HG02678 (cell line): ENCODE measurements at regions not wholly inside any gene's neighbourhood (a gene's known extent, or its start where the extent isn't known, plus 50 kb on each side); places are given as distances from the start of the nearest gene placed in this dataset.

Experiments
- ATAC-seq: cut with Tn5 transposase; IDR thresholded peaks from one replicate; pipeline ENCODE4 v1.9.1; 2021; ENCODE audit warnings: mild to moderate bottlenecking, moderate library complexity; ENCODE audit not compliant: unreplicated experiment

DNA sequence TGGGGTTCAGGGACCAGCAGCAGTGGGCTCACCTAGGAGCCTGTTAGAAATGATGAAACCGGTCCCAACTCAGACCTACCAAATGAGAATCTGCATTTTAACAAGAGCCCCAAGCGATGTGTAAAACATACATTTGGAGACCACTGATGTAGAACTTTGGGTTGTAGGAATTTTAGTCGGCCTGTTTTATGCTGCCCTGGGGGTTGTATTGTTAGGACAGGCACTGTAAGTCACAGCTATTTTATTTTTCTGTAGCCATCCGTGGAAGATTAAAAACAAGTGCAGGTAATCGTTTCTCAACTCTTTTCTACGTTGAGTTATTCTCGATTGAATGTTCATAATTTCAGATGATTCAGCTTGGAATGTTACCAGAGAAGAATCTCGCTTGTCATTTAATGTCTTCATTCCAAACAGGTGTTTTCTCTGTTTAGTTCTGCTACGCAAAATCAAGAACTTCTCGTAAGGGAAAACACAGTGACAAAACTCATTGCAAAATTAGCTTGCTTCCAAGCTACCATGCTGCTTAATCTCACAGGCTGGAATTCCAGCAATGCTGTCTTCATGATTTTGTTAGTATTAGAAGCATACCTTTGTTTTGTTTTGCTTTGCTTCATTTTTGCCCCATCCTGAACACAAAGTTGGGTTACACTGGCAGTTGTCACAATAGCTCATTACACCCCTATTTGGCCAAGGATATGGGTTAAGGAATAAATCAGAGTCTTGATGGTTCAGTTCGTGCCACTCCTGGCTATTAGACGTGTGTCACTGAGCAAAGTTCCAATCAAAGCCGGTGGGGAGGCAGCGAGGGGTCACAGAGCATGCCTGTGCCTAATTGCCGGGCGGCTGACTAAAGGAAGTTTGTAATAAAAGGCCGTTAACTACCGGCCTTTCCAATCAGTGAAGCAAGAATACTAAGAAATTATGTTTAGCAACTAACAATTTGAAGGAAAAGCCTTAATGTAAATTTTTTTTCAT, 676.9 kb downstream of the GATA3 start:
- no peak for ATAC-seq

DNA sequence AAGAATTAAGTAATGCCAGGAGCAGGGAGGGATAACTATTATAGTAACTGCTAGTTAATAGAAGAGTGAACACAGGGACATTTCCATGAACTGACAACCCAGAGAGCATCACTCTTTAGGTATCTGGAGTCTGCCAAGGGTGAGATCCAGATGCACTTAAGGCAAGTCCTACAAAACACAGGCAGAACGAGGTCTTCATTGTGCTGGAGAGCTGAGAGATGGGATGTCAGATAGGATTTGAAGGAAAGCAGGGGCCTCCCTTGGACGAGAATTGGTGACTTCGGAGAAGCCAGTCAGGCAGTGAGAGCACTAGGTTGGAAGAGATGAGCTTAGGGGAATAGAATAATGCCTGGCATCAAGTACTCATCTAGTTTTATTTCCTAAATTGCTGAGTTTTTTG, 684.5 kb downstream of the GATA3 start:
- no peak for ATAC-seq

DNA sequence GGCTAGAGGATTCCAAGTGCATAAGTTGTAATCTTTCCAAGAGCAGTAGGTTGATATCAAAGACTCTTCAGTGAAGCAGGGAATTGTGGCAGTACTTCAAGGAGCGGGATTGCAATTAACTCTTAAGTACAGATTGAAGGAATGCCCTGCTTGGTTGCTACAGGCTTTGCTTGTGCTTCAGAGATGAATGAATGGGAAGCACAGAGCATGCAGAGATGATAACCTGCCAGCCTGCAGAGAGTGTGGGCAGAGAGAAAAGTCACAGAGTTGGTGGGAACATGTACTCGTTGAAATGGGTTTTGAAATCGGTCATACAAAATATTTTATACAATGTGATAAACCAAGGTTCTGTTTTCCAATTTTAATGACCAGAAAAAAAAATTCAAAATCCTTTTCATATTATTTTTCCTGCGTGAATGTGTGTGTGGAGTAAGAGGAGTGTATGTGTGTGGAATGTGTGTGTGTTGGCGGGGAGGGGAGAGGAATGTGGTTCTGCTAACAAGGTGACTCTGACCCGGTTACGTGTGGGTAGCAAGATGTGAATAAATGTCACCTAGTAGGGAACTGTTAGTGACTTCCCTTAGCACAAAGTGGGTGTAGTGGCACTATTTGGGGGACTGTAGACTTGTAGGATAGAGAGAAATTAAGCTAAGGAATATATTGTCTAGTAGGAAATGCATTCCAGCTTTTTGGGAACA, 697.8 kb downstream of the GATA3 start:
- no peak for ATAC-seq

DNA sequence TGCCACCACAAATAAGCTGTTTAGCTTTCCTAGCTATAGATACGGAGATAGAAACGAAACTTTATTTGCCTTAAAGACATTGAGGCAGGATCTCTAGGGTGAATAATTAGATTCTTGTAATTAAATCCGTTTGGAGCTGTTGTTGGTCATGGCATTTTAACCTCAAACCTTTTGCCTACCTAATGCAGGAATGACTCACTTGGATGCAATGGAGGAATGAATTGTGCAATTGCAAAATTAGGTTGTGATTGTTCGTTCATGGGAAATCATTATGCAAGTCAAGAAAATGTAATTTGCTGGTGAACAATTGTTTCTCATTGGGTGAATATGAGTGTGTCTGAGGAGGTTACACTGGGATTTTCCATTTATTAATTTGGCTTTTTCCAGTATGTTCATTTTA, 703.5 kb downstream of the GATA3 start:
- no peak for ATAC-seq

DNA sequence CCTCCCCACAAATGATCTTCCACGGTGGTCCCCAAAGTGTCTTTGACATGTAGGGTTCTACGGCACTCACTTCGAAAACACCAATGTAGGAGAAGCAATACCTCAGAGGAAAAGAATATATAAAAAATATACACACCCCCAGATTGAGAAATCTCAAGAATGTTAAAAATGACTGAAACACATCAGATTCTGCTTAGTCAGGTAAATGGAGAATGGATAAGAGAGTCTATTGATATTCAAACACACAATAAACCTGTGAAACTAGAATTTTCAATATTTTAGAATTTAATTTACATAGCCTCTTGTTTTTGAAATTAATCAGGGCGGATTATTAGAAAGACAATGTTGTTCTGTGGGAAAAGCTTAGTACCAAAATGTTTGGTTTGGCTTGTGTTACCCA, 712.4 kb downstream of the GATA3 start:
- no peak for ATAC-seq

DNA sequence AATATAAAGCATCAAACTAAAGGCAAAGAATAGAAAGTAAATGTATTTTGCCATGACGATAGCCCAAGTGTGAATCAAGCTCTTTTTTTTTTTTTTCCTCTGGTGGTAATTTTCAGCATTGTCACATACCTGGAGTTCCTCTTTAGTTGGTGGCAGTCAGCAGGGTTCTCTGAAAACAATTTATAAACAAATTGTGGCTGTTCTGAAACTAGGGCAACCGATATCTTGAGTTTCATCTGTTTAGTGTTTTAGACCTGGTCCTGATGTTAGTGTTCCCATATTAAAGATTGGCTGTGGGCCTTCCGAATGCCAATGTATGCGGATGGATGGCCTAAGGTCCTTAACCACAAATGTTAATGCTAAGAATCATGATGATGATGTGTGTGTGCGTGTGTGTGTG, 713.1 kb downstream of the GATA3 start:
- no peak for ATAC-seq

DNA sequence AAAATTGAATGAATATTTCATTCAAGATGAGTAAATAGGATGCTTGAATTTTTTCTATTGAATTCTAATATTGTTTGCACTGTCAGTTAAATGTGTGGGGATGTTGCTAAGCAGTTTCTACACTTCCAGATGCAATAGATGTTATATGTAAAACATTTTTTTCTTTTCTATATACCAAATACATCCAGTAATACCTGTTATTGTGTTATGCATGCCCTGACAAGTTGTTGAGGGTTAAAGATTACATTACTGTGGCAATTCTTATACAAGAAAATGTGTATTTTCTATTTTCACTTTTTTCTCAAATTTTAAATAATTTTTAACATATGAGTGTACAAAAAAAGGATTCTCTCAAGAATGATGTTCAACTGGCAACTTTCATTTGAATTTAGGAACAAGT, 713.9 kb downstream of the GATA3 start:
- no peak for ATAC-seq

DNA sequence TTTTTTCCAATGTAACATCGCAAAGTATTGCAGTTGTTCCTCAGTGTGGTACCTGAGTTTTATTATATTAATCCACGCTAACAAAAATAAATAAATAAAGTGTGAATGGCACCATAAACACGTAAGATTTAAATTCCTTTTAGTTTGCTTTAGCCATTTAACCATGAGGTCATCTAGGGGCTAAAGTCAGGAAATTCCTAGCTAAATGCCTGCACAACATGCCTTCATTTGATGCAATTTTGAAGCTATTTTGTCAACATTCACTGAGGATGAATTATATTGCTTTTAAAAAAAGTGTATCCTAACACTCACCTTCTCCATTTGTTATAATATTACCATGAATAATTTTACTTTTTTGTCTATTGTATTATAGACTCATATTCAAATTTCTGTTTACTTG, 714.4 kb downstream of the GATA3 start:
- ATAC-seq: no peak

DNA sequence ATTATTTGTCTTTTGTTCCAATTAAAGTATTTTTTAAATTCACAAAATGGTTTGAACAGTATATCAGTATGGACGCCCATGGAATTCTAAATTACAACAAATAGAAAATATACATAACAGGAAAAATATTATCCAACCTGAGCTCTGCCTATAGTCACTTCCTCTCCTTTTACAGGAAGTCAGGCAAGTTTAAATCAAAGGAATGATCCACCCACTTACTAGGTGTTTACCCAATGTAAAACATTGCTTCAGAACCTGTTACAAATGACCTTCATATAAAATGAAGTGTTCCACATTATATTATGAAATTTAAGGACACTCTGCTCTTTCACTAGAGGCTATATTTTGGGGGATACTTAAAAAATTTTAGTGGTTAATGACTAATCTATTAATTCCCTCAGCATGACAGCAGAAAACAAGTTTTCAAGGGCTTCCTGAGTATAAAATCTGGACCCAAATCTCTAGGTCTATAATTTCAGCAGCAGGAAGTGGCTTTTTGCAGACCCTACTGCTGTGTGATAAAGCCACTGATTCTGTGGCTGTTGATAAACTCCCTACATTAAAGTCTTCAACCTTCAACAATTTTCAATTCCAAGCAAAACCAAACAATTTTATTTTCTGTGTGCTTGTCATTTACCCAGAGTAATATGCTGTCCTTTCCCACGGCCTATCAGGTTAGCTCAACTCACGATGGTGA, 722.6 kb downstream of the GATA3 start:
- no peak for ATAC-seq

DNA sequence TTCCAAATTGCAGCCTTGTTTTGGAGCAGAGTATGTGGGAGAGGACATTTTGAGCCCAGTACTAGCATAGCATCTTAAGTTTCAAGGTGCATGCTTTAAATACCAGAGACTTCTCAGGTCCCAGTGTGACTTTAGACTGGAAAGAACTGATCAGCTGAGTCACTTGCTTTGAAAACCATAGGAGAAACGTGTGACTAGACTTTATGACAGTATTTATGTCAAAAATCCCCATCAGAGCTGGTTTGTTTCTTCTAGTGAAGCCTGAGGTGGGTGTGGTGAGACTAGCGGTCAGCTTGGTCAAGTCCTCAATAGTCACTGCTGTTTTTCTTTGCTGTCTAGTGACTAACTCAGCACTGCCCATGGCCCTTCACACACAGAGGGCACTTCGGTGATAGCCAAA, 724.2 kb downstream of the GATA3 start:
- ATAC-seq: no peak

DNA sequence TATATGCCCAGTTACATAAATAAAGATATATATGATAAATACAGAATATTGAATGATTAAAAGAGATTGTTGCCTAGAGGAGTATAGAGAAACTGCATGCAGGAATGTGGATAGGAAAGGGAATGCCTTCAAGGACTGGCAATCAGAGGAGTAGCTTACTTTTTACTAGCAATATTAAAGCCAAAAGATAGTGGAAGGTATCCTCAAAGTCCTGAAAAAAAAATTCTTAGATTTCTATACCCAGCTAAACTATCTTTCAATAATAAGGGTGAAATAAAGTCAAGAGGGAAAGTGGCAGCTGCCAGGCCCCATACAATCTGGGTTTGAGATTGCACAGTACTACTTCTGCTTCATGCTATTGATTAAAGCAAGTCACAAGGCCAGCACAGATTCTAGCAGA, 733.2 kb downstream of the GATA3 start:
- no peak for ATAC-seq

DNA sequence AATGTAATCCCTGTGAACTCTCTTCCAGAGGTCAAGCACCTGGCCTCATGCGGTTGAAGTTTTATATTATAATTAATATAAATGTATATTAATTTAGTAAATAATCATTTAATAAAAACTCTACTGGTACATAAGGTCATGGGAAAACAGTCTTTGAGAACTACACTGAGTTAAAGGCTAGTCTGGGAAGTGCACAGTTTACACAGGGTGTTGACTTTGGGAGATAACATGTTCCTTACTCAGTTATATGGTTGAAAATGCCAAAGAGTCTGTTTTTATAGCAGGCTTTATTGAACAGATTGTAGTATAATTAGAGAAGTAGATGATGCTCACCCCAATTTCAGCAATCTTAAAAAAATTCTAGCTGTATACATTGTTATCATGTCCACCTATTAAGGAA, 735.9 kb downstream of the GATA3 start:
- no peak for ATAC-seq

DNA sequence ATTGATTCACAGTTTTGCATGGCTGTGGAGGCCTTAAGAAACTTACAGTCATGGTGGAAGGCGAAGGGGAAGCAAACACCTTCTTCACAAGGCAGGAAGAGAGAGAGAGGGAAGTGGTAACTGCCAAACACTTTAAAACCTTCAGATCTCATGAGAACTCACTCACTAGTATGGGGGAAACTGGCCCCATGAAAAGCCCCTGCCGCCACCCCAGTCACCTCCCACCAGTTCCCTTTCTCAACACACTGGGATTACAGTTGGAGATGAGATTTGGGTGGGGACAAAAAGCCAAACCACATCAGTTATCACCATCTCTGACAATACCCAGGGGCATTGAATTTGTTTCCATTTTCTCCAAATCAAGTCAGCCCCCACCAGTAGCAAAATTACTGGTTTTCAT, 740.4 kb downstream of the GATA3 start:
- ATAC-seq: no peak

DNA sequence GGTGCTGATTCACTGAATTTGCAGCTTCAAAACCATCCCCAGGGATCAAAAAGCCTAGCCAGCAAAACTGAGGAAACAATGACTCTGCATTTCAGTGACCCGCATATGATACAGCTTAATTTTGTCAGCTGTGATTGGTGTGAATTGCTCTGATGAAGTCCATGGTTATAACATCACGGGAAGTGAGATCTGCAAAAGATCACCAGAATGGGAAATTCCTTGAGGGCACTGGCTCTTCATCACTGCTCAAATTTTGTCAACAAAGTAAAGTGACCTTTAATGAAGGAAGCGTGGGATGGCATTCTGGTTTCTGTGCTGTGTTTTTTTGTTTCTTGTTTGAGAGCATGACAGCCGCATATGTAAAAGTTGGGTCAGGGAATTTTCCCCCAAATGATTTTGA, 745.9 kb downstream of the GATA3 start:
- ATAC-seq: no peak

DNA sequence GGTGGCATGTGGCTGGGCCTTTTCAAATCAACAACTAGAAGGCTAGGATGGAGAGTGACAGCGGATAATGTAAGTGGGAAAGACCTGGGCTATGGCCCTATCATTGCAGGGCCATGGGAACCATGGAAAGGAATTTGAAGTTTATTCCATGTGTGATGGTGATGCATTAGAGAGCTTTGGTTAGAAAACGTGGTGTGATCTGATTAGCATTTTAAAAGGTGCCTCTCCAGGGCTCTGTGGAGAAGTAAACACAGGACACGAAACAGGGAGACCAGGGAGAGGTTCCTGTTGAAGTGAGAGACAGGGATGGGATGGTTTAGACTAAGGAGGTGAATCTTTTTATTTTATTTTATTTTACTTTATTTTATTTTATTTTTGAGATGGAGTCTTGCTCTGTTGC, 749.5 kb downstream of the GATA3 start:
- ATAC-seq: no peak

DNA sequence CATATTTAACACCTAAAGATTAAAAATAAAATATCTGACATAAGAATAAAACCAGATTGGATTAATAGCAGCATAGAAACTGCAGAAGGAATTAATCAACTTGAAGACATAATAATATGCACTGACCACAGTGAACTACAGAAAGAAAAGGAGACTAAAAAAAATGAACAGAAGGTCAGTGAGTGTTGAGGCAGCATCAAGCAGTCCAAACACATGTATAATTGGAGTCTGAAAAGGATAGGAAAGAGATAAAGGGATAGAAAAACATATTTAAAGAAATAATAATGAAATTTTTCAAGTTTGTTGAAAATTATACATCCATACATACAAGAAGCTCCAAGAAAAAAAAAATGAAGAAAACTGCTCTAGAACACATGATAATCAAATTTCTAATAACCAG, 756.2 kb downstream of the GATA3 start:
- ATAC-seq: no peak

DNA sequence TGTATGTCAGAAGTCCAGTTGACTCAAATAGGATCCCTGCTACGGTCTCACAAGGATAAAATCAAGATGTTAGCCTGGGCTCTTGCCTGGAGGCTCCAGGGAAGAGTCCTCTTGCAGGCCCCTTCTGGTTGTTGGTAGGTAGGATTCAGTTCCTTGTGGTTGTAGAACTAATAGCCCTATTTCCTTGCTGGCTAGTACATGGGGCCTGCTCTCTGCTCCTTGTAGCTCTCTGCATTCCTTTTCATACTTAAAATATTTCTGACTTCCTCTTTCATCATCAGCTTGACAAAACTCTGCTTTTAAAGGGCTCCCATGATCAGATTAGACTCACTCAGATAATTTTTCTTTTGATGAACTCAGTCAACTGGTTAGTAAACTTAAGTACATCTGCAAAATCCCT, 756.7 kb downstream of the GATA3 start:
- no peak for ATAC-seq

DNA sequence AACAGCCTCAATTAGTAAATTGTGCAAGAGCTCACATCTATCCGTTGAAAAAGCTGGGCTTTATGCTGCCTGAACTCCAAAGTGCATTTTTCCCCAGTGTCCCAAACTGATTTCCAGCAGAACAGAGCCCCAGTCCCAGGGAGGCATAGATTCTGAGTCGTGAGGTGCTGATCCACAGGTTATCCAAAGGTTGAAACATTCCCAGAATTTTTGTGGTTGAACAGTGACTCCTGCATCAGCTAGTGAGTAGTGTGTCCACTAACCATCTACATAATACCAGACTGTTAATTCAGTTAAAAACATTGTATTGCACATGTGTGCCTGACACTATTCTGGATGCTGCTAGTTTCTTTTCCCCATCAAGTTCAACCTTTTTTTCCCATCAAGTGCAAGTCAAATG, 761.5 kb downstream of the GATA3 start:
- ATAC-seq: no peak

DNA sequence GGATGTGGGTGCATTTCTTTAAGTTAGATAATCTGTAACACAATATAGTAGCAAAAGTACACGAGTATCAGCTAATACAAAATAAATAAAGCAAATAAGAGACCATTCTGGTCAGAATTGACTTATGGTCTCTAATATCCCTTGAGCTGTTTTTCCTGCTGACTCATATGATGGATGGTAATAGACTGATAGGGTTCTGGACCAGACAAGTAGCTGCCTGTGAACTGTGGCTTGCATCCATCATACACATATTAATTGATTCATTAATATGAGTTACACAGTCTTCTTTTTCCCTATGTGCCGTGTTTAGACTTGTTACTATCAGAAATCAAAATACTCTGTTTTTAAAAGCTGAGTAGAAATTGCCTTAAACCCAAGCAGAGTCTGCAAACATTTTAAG, 762.8 kb downstream of the GATA3 start:
- no peak for ATAC-seq

DNA sequence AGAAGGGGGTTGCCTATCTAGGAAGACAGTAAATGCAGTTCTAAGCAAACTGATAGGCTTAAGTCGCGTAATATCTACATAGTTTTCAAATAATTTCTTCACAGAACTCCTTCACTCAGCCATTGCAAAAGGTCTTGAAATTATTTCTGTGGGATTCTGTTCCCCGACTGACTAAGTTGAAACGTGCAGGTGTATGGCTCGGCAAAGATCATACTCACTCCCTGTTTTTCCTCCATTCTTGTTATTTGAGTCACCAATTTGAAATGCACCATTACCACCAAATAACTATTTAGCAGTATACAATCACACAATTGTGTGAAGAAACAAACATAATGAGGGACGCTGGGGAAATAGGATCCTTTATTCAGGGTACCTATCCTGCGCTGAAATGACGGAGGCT, 771.1 kb downstream of the GATA3 start:
- ATAC-seq: no peak

DNA sequence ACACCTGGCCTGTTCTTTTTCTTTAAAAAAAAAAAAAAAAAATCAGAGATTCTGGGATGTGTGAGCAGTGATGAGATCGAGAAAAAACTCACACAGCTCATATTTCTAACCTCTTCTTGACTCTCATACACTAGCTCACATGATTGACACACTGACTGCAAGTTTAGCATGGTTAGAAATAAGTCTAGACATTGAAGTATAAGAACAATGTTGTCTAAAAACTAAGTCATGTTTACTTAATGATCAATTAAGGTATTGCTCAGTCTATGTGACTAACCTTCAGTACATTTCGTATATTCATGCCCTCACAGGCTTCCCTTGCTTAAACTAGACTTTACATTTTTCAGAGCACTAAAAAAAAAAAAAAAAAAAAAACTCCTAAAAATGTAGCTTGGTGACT, 775.1 kb downstream of the GATA3 start:
- ATAC-seq: no peak

DNA sequence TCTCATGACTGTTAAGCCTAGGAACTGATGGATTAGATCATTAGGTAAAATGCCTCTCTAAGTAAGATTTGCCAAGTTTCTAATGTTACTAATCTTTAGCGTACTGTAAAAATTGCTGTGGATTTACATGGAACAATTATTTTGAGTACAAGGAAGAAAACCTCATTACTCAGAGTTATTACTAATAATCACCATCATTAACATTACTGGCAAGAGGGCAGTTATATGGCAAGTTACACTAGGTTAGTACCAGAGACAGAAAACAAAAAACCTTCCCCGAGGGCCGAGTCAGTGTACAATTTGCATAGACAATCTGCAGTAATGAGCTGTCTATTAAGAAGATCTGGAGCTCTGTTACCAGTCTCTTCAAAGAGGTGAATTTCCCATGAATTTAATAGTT, 775.6 kb downstream of the GATA3 start:
- no peak for ATAC-seq
